ENCODE measurements at regions not wholly inside any gene's neighbourhood (a gene's known extent, or its start where the extent isn't known, plus 50 kb on each side); places are given as distances from the start of the nearest gene placed in this dataset.

- DNase-seq (ENCODE audit: low spot score): no peak
Measured at GRCh38 chr2:150617351-150617978, 130.0 kb upstream of the RND3 start.

GRCh38 chr2:150612957-150613710 is 125.7 kb upstream of the RND3 start:
- DNase-seq (ENCODE audit: low spot score): no peak

- no peak for DNase-seq (ENCODE audit: low spot score)
Measured at GRCh38 chr2:150610670-150611279, 123.3 kb upstream of the RND3 start.

GRCh38 chr2:150609831-150610582 is 122.5 kb upstream of the RND3 start:
- DNase-seq (ENCODE audit: low spot score): no peak

- no peak for DNase-seq (ENCODE audit: low spot score)
Measured at GRCh38 chr2:150608341-150608740, 120.9 kb upstream of the RND3 start.

- no peak for DNase-seq (ENCODE audit: low spot score)
Measured at GRCh38 chr2:150607390-150607811, 119.9 kb upstream of the RND3 start.

- no peak for DNase-seq (ENCODE audit: low spot score)
Measured at GRCh38 chr2:150606380-150607060, 119.1 kb upstream of the RND3 start.

GRCh38 chr2:150605664-150606063 is 118.2 kb upstream of the RND3 start:
- DNase-seq (ENCODE audit: low spot score): no peak

GRCh38 chr2:150601280-150602038 is 114.0 kb upstream of the RND3 start:
- no peak for DNase-seq (ENCODE audit: low spot score)

- DNase-seq (ENCODE audit: low spot score): no peak
Measured at GRCh38 chr2:150599889-150600288, 112.4 kb upstream of the RND3 start.

GRCh38 chr2:150598383-150598782 is 110.9 kb upstream of the RND3 start:
- DNase-seq (ENCODE audit: low spot score): no peak

GRCh38 chr2:150595803-150596470 is 108.5 kb upstream of the RND3 start:
- DNase-seq (ENCODE audit: low spot score): no peak

- DNase-seq (ENCODE audit: low spot score): no peak
Measured at GRCh38 chr2:150594299-150594698, 106.8 kb upstream of the RND3 start.

GRCh38 chr2:150591496-150592285 is 104.2 kb upstream of the RND3 start:
- no peak for DNase-seq (ENCODE audit: low spot score)

- DNase-seq (ENCODE audit: low spot score): no peak
Measured at GRCh38 chr2:150589681-150590080, 102.2 kb upstream of the RND3 start.

- DNase-seq (ENCODE audit: low spot score): no peak
Measured at GRCh38 chr2:150588506-150588870, 101.0 kb upstream of the RND3 start.

- no peak for DNase-seq (ENCODE audit: low spot score)
Measured at GRCh38 chr2:150587547-150588505, 100.4 kb upstream of the RND3 start.

- no peak for DNase-seq (ENCODE audit: low spot score)
Measured at GRCh38 chr2:150586858-150587257, 99.4 kb upstream of the RND3 start.

All from putamen (tissue), 1 donor.